ENCODE measurements at regions not wholly inside any gene's neighbourhood (a gene's known extent, or its start where the extent isn't known, plus 50 kb on each side); places are given as distances from the start of the nearest gene placed in this dataset.

DNA sequence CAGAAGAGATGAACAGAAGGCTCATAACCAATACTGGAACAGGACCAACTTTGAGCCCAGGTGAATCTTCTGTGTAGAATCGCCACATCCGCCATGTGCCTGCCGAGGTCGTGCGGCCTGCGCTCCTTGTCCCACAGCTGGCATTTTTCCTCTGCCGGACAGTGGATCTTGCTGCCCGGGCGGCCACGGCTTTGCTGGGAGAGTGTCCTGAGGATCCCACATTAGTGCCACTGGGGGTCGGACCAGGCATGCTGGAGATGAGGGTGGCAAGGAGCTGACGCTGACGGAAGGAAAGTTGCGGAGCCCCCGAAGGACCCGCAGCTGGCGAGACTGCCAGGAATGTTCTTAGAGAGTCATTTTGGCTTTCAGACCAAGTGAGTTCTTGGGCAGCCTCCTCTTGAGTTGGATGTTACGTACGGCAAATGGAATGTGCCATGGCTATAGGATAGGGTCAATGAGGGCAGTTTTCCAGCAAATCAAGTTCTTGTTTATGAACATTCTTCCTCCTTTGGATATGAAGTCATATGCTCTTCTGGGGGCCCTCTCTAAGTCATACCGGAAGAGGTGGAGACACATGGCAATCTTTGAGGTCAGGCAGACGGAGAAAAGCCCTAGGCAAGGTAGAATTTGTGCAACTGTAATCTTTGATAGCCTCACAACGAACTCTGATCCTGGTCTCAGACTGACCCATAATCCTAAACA is 57.4 kb upstream of the NUP160 start:
- intact Hi-C loops (cut with micrococcal nuclease; ENCODE audit: unreplicated experiment) (no loop called here), in situ Hi-C loops (cut with HindIII; ENCODE audit: extremely low pct_ligation_motif_present, low pct_unique_long_range_greater_than_20kb) (no loop called here)
- 80% methylated on average over 21 of the region's 22 CpGs for WGBS (ENCODE audit: low lambda C conversion rate)
- no peak overlapping the region for H3K27ac ChIP-seq (ENCODE audit: extremely low read length, insufficient read depth, low read length)
- no peaks in the 10 kb centered on the region for H3K36me3 ChIP-seq (replicated peaks in 1 of 2; ENCODE audit: control insufficient read depth in 1 of 2, insufficient read depth in 2 of 2, low read length in 2 of 2)
- H3K9me3 ChIP-seq (ENCODE audit: low read length), result no peaks in the 10 kb centered on the region
- ATAC-seq, result no peak
- CTCF ChIA-PET (ENCODE audit: low intra/inter-chr PET ratio, low total read pairs), result no interaction called here
- H3K79me2 ChIP-seq (ENCODE audit: insufficient read depth, low read length), result no peaks in the 10 kb centered on the region
- no peak for FAIRE-seq
- no peak overlapping the region for H3K4me3 ChIP-seq (replicated peaks in 1 of 3; ENCODE audit: insufficient read depth in 1 of 3, low read depth in 2 of 3, low read length in 3 of 3)
- H3K4me1 ChIP-seq (ENCODE audit: insufficient read depth, low read length), result 0 out of 2 replicates have a peak, but pooled peaks cover 5% of the 10 kb centered on the region
- POLR2A ChIA-PET, result no interaction called here
- no peaks in the 10 kb centered on the region for H3K27me3 ChIP-seq (ENCODE audit: control insufficient read depth in 1 of 2, insufficient read depth in 2 of 2, low read length in 2 of 2)
- H3K9ac ChIP-seq (ENCODE audit: insufficient read depth, low read depth, low read length), result no peak overlapping the region
- BruUV-seq (replicated peaks), result no TSS peak
- H3K4me2 ChIP-seq (ENCODE audit: low read depth, low read length), result no peak overlapping the region
- no peaks in the 10 kb centered on the region for H4K20me1 ChIP-seq (ENCODE audit: insufficient read depth, low read length)
- no peak overlapping the region for H2AFZ ChIP-seq (ENCODE audit: low read length)
- TF ChIP-seq, protein P1, sequence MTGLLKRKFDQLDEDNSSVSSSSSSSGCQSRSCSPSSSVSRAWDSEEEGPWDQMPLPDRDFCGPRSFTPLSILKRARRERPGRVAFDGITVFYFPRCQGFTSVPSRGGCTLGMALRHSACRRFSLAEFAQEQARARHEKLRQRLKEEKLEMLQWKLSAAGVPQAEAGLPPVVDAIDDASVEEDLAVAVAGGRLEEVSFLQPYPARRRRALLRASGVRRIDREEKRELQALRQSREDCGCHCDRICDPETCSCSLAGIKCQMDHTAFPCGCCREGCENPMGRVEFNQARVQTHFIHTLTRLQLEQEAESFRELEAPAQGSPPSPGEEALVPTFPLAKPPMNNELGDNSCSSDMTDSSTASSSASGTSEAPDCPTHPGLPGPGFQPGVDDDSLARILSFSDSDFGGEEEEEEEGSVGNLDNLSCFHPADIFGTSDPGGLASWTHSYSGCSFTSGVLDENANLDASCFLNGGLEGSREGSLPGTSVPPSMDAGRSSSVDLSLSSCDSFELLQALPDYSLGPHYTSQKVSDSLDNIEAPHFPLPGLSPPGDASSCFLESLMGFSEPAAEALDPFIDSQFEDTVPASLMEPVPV (CRISPR knock-in tag; IDR thresholded peaks at IDR 0.05), result no peak
- TF ChIP-seq RORA (CRISPR knock-in tag; IDR thresholded peaks at IDR 0.05), result no peak
- no peak for TF ChIP-seq MTF1 (CRISPR knock-in tag; IDR thresholded peaks at IDR 0.05)
- no peak for TF ChIP-seq MEIS2 (CRISPR knock-in tag; IDR thresholded peaks at IDR 0.05)
- no peak for TF ChIP-seq SP140L (CRISPR knock-in tag; IDR thresholded peaks at IDR 0.05; ENCODE audit: borderline replicate concordance)
- no peak for TF ChIP-seq ZNF782 (CRISPR knock-in tag; IDR thresholded peaks at IDR 0.05; ENCODE audit: borderline replicate concordance)
- no peak for TF ChIP-seq PRPF4 (IDR thresholded peaks at IDR 0.05; ENCODE audit: low read depth, low read length, poor library complexity, severe bottlenecking)
- TF ChIP-seq, protein P2, sequence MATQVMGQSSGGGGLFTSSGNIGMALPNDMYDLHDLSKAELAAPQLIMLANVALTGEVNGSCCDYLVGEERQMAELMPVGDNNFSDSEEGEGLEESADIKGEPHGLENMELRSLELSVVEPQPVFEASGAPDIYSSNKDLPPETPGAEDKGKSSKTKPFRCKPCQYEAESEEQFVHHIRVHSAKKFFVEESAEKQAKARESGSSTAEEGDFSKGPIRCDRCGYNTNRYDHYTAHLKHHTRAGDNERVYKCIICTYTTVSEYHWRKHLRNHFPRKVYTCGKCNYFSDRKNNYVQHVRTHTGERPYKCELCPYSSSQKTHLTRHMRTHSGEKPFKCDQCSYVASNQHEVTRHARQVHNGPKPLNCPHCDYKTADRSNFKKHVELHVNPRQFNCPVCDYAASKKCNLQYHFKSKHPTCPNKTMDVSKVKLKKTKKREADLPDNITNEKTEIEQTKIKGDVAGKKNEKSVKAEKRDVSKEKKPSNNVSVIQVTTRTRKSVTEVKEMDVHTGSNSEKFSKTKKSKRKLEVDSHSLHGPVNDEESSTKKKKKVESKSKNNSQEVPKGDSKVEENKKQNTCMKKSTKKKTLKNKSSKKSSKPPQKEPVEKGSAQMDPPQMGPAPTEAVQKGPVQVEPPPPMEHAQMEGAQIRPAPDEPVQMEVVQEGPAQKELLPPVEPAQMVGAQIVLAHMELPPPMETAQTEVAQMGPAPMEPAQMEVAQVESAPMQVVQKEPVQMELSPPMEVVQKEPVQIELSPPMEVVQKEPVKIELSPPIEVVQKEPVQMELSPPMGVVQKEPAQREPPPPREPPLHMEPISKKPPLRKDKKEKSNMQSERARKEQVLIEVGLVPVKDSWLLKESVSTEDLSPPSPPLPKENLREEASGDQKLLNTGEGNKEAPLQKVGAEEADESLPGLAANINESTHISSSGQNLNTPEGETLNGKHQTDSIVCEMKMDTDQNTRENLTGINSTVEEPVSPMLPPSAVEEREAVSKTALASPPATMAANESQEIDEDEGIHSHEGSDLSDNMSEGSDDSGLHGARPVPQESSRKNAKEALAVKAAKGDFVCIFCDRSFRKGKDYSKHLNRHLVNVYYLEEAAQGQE (IDR thresholded peaks at IDR 0.05; ENCODE audit: borderline replicate concordance in 1 of 2, low read depth in 1 of 2, low read length in 2 of 2), result no peak
- no peak for DNase-seq (ENCODE audit: low spot score)

All from HepG2 (cell line).